ENCODE measurements at regions not wholly inside any gene's neighbourhood (a gene's known extent, or its start where the extent isn't known, plus 50 kb on each side); places are given as distances from the start of the nearest gene placed in this dataset.

- no peak for TF ChIP-seq CTCF (IDR thresholded peaks at IDR 0.05; ENCODE audit: insufficient read depth, low read depth, low read length)
- DNase-seq (ENCODE audit: low read depth), result no peak
- H3K4me3 ChIP-seq (ENCODE audit: low read depth, low read length), result no peak overlapping the region
Observed at GRCh38 chr5:117236941-117237340, 662.3 kb upstream of the SEMA6A start.

GRCh38 chr5:117235786-117236185, 661.2 kb upstream of the SEMA6A start:
- no peak for TF ChIP-seq CTCF (IDR thresholded peaks at IDR 0.05; ENCODE audit: insufficient read depth, low read depth, low read length)
- no peak overlapping the region for H3K4me3 ChIP-seq (ENCODE audit: low read depth, low read length)
- no peak for DNase-seq (ENCODE audit: low read depth)

GRCh38 chr5:117230375-117230774, 655.8 kb upstream of the SEMA6A start:
- DNase-seq (ENCODE audit: low read depth), result no peak
- TF ChIP-seq CTCF (IDR thresholded peaks at IDR 0.05; ENCODE audit: insufficient read depth, low read depth, low read length), result no peak
- no peak overlapping the region for H3K4me3 ChIP-seq (ENCODE audit: low read depth, low read length)

- TF ChIP-seq CTCF (IDR thresholded peaks at IDR 0.05; ENCODE audit: insufficient read depth, low read depth, low read length), result no peak
- H3K4me3 ChIP-seq (ENCODE audit: low read depth, low read length), result no peak overlapping the region
- no peak for DNase-seq (ENCODE audit: low read depth)
Observed at GRCh38 chr5:117220730-117221129, 646.1 kb upstream of the SEMA6A start.

- TF ChIP-seq CTCF (IDR thresholded peaks at IDR 0.05; ENCODE audit: insufficient read depth, low read depth, low read length), result no peak
- no peak overlapping the region for H3K4me3 ChIP-seq (ENCODE audit: low read depth, low read length)
- DNase-seq (ENCODE audit: low read depth), result no peak
Observed at GRCh38 chr5:117218789-117219188, 644.2 kb upstream of the SEMA6A start.

GRCh38 chr5:117212866-117213265, 638.2 kb upstream of the SEMA6A start:
- TF ChIP-seq CTCF (IDR thresholded peaks at IDR 0.05; ENCODE audit: insufficient read depth, low read depth, low read length), result no peak
- no peak for DNase-seq (ENCODE audit: low read depth)

GRCh38 chr5:117210796-117211195, 636.2 kb upstream of the SEMA6A start:
- DNase-seq (ENCODE audit: low read depth), result no peak
- H3K4me3 ChIP-seq (ENCODE audit: low read depth, low read length), result no peak overlapping the region
- no peak for TF ChIP-seq CTCF (IDR thresholded peaks at IDR 0.05; ENCODE audit: insufficient read depth, low read depth, low read length)

More at GRCh38 chr5:117212866-117213265, 638.2 kb upstream of the SEMA6A start:
- no peak overlapping the region for H3K4me3 ChIP-seq (ENCODE audit: low read depth, low read length)
